ENCODE measurements at regions not wholly inside any gene's neighbourhood (a gene's known extent, or its start where the extent isn't known, plus 50 kb on each side); places are given as distances from the start of the nearest gene placed in this dataset.
"Not testable (repeated sequence)": the region's sequence is repeated elsewhere in the genome, so short reads cannot be mapped to it uniquely, and the experiment has no call there.

DNA sequence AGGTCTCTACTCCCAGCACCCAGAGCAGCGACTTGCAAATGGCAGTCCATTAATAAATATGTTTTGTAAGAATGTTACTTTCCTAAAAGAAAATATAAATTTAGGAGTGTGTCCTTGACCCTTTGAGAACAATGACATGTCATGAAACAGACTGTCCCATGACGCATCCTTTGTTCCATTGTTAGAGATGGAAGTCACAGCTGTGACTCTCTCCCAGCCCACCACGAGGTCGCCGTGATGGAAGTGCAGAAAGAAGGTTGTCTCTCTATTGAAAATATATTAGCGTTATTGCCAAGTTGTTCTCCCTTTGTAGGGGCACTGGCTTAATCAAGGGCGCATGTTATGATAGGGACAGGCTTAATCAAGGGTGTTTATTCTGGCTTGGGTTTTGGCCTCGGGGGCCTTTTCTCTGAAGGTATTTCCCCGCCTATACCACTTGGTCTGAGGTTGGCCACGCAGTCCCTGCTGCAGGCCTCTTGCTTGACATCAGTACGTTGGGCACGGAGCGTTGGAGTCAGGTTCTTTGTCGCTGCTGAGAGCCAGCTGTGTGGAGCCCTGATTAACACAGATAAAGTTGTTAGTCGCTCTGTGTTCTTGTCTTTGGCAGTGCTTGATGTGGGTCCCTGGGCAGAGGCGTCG, 126.7 kb upstream of the ZNF536 start:
- DNase-seq: no peak

DNA sequence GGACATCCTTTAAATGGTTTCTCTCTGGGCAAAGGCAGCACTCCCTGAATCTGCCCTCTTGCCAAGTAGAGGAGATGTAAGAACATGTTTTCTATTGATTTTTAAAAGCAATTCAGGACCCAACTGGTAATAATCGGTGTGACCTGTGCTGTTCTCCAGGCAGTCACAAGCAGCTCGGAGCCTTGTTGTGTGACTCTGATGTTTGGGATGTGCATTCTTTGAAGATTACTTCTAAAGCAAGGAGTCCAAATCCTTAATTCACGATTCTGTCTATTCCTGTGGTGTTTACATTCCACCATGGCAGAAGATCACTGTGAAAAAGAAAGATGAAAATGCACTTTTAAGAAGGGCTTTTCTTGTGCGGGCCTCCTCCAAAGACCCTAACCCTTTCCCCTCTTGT, 122.3 kb upstream of the ZNF536 start:
- DNase-seq: no peak

DNA sequence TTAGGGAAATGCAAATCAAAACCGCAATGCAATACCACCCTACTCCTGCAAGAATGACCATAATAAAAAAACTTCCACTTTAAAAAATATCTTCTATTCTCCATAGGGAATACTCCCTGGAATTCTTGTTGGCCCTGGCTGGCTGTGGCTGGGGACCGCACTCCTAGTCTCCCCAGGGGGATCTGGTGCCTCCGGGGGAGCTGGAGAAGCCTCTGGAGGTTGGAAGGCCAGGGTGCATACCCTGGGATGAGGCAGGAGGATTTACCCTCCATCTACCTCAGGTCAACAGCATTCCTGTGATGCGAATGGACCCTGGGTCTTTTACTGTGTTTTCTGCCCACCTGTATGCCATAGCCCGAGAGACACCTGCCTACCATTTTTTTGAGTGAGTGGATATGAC, 120.0 kb upstream of the ZNF536 start:
- no peak for DNase-seq

DNA sequence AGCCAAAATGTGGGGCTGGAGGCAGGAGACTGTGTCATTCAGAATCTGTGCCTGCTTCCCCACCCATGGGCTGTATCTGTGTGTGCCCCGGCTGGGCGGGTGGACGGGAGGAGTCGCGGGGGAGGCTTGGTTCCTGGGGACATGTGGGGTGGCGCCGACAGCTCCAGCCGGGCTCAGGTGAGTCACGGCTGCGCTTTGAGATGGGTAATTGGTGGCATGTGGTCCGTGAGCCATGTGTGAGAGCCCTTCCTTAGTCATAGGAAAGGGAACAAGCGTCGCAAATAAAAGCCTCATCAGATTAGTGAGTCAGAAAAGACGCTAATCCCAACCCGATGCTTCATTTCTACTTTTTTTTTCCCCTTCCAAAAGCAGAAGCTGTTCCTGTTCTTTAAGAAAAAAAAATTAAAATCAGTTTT, 118.6 kb upstream of the ZNF536 start:
- no peak for DNase-seq

DNA sequence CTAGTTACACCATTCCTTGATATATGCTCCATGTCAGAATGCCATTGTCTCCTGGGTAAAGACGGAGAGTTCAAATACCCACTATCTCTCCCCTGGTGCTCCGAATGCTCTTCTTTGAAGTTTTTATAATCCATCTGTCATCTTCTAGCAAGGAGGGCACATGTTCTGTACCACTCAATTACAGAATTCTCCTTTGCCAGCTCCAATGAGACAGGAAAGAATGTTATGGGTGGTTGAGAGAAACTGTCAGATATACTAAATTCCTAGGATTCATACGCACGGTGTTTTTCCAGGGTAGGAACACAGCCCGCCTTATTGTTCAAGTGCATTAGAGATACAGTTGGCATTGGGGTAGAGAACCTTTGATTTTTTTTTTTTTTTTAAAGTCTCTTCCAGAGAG, 118.0 kb upstream of the ZNF536 start:
- DNase-seq: no peak

DNA sequence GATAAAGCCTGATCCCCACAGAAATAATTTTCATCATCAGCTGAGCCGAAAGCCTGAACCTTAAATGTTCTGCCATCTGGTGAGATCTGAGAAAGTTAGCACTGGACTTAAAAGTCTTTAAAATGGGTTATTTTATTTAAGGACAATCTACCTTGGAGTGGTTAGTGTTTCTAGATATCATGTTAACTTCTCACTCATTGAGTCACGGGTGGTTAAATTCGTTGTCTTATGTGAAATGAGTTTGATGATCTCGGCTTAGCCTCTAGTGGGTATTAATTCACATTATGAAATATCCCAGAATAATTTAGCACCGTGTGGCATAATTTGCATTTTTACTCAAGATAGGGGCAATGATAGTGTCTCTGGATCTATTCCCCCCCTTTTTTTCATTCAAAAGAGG, 117.4 kb upstream of the ZNF536 start:
- no peak for DNase-seq

DNA sequence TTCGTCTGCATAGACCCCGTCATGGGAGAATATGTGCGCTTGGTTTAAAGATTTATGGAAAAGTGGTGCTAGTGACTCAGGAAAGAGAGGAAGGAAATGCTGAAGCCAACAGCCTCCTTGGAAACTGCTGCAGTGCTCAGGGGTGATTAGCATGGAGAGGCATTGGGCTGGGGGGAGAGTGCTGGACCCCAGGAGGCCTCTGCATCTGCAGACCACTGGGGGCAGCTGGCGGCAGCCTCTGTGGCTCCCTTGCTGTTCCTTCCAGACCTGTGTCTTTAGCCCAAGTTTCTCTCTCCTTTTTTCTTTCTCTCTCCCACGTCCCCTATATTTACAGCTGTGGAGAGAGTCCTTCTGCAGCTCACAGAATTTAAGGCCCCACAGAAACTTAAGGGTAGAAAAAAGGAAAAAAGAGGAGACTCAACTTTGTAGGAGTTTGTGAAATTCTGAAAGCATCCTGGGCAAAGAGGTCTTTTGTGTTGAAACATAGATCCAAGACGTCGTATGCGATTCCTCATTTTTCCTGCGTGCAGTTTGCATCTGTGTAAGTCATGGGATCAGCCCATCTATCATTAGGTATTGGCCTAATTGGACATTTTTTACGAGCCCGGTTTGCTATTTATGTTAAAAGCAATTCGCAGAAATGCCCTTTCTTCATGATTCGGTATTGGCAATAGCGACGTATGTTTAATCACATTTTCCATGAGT, 116.2 kb upstream of the ZNF536 start:
- no peak for DNase-seq

DNA sequence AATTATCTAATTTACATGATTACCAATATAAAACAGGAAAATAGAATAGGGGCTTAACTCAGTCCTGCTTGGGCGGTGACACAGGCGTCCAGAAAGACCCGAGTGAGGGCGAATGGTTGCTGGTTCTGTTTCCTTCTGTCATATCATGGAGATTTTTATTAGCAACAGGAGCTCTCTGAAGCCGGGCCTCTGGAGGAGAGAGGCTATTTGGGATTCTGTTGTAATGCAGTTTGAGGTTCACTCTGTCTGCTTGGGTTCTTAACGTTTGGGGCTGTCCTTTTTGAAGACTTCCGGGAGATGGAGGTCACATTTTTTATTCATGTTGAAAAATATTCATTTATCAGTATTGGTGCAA, 115.7 kb upstream of the ZNF536 start:
- DNase-seq: no peak

DNA sequence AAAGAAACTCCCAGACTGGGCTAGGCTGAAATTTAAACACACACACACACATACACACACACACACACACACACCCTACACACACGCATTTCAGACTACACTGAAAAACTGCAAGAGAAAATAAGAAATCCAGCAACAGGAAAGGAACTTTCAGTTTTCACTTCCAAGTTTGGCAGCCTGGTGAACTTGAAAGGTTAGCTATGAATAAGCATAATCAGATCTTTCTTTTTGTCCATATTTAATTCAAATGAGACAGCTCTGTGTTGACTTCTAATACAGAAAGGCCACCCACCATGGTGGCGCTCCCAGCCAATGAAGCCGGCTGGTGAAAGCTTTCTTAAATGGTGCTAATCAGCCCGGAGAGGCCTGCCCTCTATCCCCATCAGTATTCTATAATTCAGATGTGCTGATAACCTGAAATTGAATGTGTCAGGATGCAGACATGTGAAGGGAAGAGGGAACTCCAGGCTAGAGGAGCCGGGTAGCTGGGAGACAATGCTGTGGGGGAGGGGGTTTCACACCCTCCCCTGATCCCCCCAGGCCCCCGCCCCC, 108.3 kb upstream of the ZNF536 start:
- DNase-seq: no peak

DNA sequence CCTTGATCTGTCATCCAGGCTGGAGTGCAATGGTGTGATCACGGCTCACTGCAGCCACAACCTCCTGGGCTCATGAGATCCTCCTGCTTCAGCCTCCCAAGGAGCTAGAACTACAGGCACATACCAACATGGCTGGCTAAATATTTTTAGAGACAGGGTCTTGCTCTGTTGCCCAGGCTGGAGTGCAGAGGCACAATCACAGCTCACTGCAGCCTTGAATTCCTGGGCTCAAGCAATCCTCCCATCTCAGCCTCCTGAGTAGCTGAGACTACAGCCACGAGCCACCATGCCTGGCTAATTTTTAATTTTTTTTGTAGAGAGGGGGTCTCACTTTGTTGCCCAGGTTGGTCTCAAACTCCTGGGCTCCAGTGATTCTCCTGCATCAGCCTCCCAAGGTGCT, 106.3 kb upstream of the ZNF536 start:
- not testable (repeated sequence) for DNase-seq

DNA sequence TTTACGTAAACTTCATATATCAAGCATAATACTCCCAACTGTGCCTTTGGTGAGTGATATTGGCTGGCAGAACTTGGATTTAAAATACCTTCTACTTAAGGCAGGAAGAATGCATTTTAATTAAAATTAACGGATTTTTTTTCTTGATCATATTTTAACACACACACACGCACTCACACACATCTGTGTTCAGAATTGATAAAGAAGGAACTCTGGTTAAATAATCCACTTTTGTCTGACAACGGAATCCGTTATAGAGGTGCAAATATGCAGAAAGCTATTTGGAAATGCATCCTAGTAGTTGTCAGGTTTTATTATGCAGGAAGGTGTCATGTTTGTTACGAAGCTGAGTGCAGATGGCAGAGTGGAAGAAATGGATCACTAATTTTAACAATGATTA, 105.5 kb upstream of the ZNF536 start:
- no peak for DNase-seq

DNA sequence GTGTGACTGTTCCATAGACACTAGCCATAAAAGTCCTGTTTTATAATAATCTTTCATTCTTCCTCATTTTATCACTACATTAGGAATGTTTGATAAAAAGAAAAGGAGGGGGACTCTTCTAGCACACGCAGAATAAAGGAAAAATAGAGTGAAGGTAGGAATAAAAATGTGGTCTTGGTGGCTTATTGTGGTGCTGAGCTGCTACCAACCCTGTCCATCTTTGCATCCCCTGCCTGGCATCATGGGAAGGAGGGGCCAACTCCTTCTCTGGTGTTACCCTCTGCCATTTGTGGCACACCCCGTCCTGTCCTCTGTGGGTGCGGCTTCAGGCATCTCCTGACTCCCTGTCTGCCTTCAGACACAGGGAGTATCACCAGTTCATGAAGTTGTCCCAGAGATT, 104.9 kb upstream of the ZNF536 start:
- no peak for DNase-seq

DNA sequence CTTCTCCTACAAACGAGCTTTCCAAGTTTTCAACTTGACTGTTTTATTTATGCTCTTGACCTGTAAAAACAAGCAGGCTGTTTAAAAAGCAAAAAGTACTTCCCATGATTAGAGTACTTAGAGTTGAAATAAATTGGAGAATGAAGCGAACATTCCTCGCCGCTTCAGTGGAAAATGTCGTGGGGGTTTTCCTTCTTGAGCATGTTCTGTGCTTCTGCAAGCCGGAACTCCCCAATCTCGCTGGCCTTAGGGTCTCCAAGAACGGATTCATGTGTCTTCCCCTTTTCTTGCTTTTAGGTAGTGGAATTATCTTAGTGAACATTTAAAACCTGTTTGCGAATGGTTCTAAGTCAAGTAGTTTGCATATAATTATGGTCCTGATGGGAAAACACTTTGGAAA, 103.6 kb upstream of the ZNF536 start:
- no peak for DNase-seq

DNA sequence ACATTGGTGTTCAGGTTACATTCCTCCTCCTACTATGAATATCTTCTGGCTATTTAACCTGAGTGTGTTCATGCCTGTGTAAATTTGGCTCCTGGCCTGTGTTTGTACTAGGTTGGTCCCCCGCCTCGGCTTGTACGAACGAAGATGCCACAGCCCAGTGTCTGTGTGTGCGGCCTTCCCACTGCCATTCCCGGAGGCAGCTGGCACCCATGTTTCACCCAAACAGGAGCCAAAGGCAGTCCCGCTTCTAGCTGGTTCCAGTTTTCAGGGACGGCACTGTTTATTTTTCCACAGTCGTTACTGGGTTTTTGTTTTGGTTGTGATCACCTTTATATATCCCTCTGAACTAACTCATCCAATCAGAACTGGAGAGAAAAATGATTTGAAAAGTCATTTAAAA, 102.5 kb upstream of the ZNF536 start:
- no peak for DNase-seq

DNA sequence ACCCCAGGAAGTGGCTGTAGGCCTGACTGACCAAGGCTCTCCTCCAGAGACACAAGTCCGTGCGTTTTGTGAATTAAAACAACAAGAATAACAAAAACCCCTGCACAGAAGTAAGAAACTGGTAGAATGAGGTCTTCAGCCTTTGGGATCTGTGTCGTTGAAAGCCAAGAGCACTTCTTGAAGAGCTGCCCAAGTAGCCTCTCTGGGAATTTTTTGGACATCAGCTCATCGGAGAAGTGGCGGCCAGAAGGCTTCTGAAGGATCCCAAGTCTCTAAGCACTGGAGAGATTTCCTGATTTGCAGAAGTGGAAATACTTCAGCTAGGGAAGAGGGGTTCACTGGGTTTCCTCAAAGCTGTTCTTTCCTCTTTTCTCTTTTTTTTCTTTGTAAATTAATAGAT, 100.4 kb upstream of the ZNF536 start:
- DNase-seq: no peak

DNA sequence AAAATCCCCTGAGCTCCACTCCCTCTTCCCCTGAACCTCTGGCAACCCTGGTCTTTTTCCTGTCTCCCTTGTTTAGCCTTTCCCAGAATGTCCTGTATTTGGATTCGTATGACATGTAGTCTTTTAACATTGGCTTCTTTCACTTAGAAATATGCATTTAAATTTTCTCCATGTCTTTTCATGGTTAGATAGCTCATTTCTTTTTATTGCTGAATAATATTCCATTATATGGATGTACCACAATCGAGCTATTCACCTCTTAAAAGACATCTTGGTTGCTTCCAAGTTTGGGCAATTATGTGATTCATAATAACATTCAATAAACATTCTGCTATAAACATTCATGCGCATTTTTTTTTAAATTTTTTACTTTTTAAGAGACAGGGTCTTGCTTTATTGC, 99.6 kb upstream of the ZNF536 start:
- DNase-seq: no peak

DNA sequence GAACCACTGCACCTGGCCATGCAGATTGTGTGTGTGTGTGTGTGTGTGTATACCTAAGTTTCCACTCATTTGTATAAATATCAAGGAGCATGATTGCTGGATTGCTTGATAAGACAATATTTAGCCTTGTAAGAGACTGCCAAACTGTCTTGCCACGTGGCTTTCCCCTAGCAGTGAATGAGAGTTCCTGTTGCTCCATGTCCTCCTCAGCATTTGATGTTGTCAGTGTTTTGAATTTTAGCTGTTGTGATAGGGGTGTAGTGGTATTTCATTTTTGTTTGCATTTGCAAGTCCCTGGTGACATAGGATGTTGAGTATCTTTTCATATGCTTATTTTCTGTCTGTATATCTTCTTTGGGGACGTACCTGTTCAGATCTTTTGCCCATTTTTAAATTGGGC, 99.0 kb upstream of the ZNF536 start:
- DNase-seq: no peak

DNA sequence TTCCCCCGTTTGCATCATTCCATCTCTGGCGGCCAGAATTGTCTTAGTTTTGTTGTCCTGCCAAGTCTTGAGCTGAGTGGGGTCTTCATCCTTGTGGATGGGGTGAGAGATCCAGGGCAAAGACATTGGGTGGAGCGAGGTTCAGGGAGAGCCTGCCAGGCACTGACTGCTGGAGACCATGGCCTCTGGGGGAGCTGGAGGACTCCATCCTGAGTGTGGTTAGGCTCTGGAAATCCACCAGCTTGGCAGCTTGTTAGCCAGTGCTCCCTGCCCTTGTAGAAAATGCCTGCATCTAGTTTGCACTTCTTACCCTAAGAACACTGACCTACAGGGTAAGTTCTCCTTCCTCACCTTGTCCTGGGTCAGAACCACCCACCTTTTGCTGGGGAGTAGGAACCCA, 97.2 kb upstream of the ZNF536 start:
- DNase-seq: no peak

DNA sequence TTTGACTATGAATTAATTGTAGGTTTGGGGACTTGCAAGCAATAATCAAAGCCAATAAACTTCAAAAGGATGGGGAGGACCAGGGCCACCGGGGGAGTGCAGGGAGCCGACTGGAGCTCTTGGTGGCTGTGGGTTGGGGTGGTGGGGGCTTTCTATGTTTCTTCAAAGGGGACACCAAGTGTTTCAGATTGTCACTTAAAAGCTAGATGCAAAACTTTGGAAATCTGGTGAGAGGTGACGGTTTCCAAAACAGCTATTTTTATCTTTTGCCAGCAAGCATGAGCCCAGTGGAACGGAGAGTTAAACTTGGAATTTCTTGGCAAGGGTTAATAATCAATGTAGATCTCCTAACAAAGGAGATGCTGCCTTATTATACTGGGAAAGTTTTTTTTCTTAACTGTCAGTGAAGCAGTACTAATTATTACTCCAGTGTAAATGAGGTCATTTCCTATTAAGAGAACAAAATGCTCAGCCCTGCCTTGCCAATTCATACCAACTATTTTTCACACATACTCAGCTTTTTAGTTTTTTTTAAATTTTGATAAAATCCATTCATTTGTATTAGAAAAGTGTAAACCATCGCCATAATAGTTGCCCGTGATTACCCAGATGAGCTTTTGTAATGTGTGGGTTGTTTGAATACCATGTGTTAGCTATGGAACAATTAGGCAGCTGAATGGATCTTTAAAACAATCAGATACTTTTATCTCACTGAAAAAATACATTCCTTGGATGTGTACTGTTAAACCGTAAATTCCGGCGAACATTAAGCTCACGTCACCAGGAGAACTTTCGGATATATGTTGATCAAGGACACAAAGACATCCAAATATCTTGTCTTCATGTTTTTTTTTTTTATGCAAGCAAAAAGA, 95.9 kb upstream of the ZNF536 start:
- no peak for DNase-seq

DNA sequence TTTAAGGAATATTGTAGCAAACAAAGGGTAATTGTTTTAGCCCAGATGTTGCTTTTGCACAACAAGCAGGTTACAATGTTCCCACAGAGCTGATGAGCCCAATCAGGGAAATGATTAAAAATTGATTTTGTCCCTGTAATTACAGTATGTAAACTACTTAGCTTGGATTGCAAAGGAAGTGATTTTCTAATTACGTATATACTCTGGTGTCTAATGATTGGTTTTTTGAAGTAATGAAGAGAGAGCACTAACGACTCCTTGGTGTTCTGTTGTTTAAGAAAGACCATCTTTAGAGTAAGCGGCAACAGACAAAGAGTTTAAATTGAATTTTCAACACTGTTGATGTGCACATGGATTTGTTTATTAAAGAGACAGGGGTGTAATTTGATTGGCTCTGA, 95.3 kb upstream of the ZNF536 start:
- DNase-seq: no peak

DNA sequence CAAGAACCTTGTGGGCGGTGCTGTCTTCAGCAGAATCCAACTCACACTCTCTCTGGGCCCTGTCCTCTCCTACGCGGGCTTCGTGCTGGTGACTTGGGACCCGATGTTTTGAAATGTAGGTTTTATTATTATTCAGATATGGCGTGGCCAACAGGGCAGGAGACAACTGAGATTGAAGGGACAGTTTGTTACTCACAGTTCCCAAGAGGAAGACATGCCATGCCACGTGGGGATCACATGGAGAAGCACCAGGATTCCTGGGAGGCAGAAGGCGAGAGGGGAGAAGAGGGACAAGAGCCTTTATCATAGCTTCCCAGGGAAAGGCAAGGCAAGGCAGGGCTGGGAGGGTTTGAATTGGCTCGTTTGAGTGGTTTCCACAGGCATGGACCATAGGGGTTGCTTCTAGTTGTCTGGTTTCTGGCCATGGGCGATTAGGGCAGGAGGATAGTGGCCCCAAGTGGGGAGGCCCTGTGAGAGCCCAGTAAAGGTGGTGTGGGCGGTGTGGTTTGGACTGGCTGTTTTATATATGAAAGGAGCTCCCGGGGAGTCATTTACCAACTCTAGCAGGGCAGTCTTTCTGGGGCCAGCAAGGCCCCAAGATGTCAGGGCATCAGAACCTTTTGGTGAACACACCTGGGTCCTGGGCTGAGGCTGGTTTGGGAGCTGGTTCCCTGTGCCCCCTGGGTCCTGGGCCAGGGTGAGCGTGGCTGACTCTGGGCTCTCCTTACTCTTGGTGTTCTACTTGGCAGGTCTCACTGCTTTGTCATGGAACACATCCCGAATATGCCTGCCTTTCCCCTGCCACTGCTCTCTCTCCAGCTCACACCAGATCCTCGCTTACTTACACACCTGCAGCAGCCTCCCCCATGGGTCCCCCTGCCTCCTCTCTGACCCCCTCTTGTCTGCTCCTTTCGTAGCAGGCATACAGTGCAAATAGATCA, 94.0 kb upstream of the ZNF536 start:
- no peak for DNase-seq

DNA sequence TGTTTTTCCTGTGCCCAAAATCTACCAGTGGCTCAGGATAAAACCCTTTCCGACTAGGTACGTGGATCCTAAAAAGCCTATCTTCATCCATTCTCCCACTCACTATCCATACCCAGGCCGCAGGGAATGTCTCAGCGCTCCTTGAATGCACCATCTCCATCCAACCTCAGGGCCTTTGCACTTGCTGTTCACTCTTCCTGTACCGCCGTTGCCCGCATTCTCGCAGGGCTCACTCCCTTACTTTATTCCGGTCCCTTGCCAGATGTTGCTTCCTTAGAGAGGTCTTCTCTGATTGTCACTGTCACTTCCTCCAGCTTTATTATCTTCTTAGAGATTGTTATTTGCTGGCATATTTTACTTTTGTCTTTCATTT, 93.3 kb upstream of the ZNF536 start:
- DNase-seq: no peak

DNA sequence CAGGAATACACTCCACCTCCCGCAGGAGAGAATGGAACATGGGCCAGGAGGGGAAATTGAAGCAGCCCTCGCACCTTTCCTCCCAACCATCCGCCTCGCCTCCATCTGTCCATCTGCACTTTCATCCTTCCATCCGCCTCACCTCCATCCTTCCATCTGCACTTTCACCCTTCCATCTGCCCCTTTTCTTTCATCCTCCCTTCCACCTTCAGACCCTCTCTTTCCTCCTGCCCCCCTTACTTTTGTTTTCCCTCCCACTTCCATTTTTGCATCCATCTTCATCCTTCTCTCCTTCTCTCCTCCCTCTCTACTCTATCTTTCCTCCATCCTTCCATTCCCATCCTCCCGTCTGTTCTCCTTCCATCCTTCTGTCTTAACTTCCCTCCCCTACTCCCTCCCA, 92.2 kb upstream of the ZNF536 start:
- no peak for DNase-seq

Measured in right hindlimb (tissue), 1 donor.